Panc1 (cell line): ENCODE measurements at regions not wholly inside any gene's neighbourhood (a gene's known extent, or its start where the extent isn't known, plus 50 kb on each side); places are given as distances from the start of the nearest gene placed in this dataset.

ENCODE experiments used
- TF ChIP-seq, protein P1 (sequence below), 2 experiments: IDR thresholded peaks; 2 replicates each; pipeline ENCODE4 v1.6.1; 2011 to 2012; ENCODE audit warnings: low read depth in 2 of 2, control low read depth in 1 of 2, low read length in 1 of 2, mild to moderate bottlenecking in 1 of 2, moderate library complexity in 1 of 2; ENCODE audit not compliant: insufficient read depth in 1 of 2
- TF ChIP-seq, protein P2 (sequence below): fragments of 450-650 bp; IDR thresholded peaks from 2 replicates; pipeline ENCODE4 v1.5.1; 2017; ENCODE audit warnings: mild to moderate bottlenecking

- TF ChIP-seq, protein P1, sequence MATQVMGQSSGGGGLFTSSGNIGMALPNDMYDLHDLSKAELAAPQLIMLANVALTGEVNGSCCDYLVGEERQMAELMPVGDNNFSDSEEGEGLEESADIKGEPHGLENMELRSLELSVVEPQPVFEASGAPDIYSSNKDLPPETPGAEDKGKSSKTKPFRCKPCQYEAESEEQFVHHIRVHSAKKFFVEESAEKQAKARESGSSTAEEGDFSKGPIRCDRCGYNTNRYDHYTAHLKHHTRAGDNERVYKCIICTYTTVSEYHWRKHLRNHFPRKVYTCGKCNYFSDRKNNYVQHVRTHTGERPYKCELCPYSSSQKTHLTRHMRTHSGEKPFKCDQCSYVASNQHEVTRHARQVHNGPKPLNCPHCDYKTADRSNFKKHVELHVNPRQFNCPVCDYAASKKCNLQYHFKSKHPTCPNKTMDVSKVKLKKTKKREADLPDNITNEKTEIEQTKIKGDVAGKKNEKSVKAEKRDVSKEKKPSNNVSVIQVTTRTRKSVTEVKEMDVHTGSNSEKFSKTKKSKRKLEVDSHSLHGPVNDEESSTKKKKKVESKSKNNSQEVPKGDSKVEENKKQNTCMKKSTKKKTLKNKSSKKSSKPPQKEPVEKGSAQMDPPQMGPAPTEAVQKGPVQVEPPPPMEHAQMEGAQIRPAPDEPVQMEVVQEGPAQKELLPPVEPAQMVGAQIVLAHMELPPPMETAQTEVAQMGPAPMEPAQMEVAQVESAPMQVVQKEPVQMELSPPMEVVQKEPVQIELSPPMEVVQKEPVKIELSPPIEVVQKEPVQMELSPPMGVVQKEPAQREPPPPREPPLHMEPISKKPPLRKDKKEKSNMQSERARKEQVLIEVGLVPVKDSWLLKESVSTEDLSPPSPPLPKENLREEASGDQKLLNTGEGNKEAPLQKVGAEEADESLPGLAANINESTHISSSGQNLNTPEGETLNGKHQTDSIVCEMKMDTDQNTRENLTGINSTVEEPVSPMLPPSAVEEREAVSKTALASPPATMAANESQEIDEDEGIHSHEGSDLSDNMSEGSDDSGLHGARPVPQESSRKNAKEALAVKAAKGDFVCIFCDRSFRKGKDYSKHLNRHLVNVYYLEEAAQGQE (IDR thresholded peaks at IDR 0.05; ENCODE audit: insufficient read depth in 1 of 2, low read depth in 2 of 2, low read length in 1 of 2) = no peak
- TF ChIP-seq, protein P2, sequence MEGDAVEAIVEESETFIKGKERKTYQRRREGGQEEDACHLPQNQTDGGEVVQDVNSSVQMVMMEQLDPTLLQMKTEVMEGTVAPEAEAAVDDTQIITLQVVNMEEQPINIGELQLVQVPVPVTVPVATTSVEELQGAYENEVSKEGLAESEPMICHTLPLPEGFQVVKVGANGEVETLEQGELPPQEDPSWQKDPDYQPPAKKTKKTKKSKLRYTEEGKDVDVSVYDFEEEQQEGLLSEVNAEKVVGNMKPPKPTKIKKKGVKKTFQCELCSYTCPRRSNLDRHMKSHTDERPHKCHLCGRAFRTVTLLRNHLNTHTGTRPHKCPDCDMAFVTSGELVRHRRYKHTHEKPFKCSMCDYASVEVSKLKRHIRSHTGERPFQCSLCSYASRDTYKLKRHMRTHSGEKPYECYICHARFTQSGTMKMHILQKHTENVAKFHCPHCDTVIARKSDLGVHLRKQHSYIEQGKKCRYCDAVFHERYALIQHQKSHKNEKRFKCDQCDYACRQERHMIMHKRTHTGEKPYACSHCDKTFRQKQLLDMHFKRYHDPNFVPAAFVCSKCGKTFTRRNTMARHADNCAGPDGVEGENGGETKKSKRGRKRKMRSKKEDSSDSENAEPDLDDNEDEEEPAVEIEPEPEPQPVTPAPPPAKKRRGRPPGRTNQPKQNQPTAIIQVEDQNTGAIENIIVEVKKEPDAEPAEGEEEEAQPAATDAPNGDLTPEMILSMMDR = no peak
Measured at GRCh38 chr15:70262591-70263274, 165.0 kb upstream of the TLE3 start.
